NT2/D1 (cell line): ENCODE measurements at regions not wholly inside any gene's neighbourhood (a gene's known extent, or its start where the extent isn't known, plus 50 kb on each side); places are given as distances from the start of the nearest gene placed in this dataset.

Source experiments
- DNase-seq: peaks from one replicate; pipeline ENCODE4 v3.0.0-alpha.2; 2011; ENCODE audit warnings: low read depth, low spot score
- H3K27me3 ChIP-seq: 2 replicates; pipeline ENCODE4 v1.6.0; 2011; ENCODE audit warnings: mild to moderate bottlenecking; ENCODE audit not compliant: insufficient read length, insufficient read depth
- H3K36me3 ChIP-seq: 2 replicates; pipeline ENCODE4 v1.6.1; 2011; ENCODE audit warnings: mild to moderate bottlenecking, low read length, mixed read lengths; ENCODE audit not compliant: insufficient read depth, insufficient read length
- H3K4me1 ChIP-seq: 2 replicates; pipeline ENCODE4 v1.5.1; 2011; ENCODE audit not compliant: insufficient read depth, insufficient read length
- H3K4me3 ChIP-seq: 2 replicates; pipeline ENCODE4 v1.5.1; 2011; ENCODE audit warnings: low read depth; ENCODE audit not compliant: insufficient read length
- H3K9ac ChIP-seq: 2 replicates; pipeline ENCODE4 v1.6.0; 2011; ENCODE audit warnings: low read depth; ENCODE audit not compliant: insufficient read length
- H3K9me3 ChIP-seq: 2 replicates; pipeline ENCODE4 v1.5.1; 2011; ENCODE audit warnings: mild to moderate bottlenecking, low read length; ENCODE audit not compliant: insufficient read depth
- SUZ12 ChIP-seq: IDR thresholded peaks from 2 replicates; pipeline ENCODE4 v1.6.1; 2011; ENCODE audit not compliant: insufficient read length, insufficient read depth; ENCODE audit errors: extremely low read depth
- YY1 ChIP-seq: IDR thresholded peaks from 2 replicates; pipeline ENCODE4 v1.6.1; 2011; ENCODE audit not compliant: insufficient read length, insufficient read depth
- ZNF274 ChIP-seq: IDR thresholded peaks from 2 replicates; pipeline ENCODE4 v1.6.1; 2011; ENCODE audit warnings: mild to moderate bottlenecking, low read depth, low read length

DNA sequence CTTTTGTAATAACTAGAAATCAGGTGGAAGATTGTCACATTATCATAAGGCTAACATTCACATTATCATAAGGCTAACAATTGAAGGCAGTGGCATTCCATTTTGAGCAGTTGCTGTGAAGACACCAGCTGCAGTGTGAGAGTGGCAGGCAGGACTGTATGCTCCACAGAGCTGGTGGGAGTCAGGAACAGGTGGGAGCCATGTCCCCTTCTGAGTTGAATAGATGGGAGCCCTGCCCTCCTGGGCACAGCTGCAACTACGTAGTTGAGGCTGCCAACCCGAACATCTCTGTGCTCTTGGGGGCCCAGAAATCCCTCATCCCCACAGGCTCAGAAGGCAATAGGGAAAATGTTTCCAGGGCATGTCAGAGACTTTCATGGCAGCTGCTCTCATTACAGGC, 1627.6 kb downstream of the SI start:
- no peaks in the 10 kb centered on the region for H3K27me3 ChIP-seq
- H3K9ac ChIP-seq: no peak overlapping the region
- DNase-seq: no peak
- H3K4me1 ChIP-seq: no peaks in the 10 kb centered on the region
- H3K9me3 ChIP-seq: no peaks in the 10 kb centered on the region; the same call in 1 of the 2 replicates
- TF ChIP-seq ZNF274: no peak
- no peak for TF ChIP-seq YY1
- TF ChIP-seq SUZ12: no peak
- no peaks in the 10 kb centered on the region for H3K36me3 ChIP-seq
- H3K4me3 ChIP-seq: no peak overlapping the region

DNA sequence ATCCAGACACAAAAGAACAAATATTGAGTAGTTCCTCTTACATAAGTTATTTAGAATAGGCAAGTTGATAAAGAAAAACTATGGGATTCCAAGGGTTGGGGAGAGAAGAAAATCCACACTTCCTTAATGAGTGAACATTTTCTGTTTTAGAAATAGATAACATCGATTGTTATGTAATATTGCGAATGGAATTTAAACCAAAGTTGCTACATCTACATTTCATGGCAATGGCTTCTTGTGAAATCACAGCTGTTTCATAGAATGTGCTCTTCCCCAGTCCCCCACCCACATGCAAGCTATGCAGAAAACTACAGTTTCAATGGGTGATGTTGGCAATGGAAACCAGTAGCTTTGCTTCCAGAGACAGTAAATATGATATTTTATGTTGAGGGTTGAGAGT, 1639.5 kb downstream of the SI start:
- H3K36me3 ChIP-seq: no peaks in the 10 kb centered on the region
- H3K4me3 ChIP-seq: no peak overlapping the region
- H3K9me3 ChIP-seq: no peaks in the 10 kb centered on the region
- TF ChIP-seq YY1: no peak
- TF ChIP-seq ZNF274: no peak
- no peak for TF ChIP-seq SUZ12
- DNase-seq: no peak
- no peaks in the 10 kb centered on the region for H3K4me1 ChIP-seq
- H3K27me3 ChIP-seq: no peaks in the 10 kb centered on the region
- no peak overlapping the region for H3K9ac ChIP-seq

DNA sequence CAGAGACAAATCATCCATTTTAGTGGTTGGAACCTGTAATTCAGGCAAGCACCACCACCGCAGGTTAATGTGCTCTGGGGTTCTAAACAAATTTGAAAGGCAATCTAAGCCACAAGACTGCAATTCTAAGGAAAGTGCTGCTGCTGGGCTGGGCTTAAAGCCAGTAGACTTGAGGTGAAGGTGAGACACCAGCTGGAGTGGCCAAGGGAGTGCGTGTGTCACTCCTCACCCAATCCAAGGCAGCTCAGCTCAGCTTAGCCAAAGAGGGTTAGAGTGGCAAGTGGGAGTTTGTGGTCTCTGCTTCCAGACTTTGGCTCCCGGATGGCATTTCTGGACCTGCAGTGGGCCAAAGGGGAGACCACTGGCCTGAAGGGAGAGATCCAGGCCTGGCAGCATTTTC, 1655.6 kb downstream of the SI start:
- no peak for DNase-seq
- H3K9ac ChIP-seq: no peak overlapping the region
- no peak for TF ChIP-seq YY1
- no peak for TF ChIP-seq ZNF274
- no peak for TF ChIP-seq SUZ12
- H3K36me3 ChIP-seq: no peaks in the 10 kb centered on the region
- H3K9me3 ChIP-seq: no peaks in the 10 kb centered on the region
- H3K4me3 ChIP-seq: no peak overlapping the region
- no peaks in the 10 kb centered on the region for H3K4me1 ChIP-seq
- no peaks in the 10 kb centered on the region for H3K27me3 ChIP-seq

DNA sequence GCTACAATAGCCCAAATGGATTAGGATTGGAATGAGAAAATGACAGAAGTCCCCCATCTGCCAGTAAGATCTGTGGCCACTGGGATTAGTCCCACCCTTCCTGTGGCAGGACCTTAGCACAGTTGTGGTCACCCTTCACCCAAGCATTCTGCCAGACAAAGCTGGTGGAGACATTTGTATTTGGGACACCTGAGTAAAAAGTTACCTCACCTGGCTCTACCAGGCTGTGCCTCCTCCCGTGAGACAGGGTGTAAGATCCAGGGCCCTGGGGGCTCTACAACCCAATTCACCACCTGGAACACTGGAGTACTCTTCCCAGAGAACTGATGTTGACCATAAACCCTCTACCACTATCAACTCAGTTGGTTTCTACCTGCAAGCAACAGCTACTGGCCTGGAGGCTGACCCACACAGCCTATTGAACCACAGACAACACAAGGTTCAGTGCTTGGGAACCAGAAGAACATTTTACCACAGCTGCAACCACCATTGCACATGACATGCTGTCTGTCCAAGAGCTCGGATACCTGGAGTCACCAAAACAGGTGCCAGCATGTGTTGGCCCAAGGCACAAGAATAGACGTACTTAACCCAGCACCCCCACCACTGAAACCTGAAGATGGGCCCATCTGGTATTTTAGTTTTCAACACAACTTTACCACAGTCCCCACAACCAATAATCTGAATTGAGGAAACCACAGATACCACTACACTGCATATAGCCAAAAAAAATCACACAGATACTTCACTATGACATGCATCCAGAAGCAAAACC, 1686.7 kb downstream of the SI start:
- Histone ChIP-seq H3K9me3 (no peaks in the 10 kb centered on the region), H3K36me3 (no peaks in the 10 kb centered on the region), H3K9ac (no peak overlapping the region), H3K4me3 (no peak overlapping the region), H3K27me3 (no peaks in the 10 kb centered on the region), H3K4me1 (no peaks in the 10 kb centered on the region)
- TF ChIP-seq YY1: no peak
- no peak for TF ChIP-seq ZNF274
- DNase-seq: no peak

GRCh38 chr3:163384383-163384782, 1693.9 kb downstream of the SI start:
- H3K9ac ChIP-seq: no peak overlapping the region

DNA sequence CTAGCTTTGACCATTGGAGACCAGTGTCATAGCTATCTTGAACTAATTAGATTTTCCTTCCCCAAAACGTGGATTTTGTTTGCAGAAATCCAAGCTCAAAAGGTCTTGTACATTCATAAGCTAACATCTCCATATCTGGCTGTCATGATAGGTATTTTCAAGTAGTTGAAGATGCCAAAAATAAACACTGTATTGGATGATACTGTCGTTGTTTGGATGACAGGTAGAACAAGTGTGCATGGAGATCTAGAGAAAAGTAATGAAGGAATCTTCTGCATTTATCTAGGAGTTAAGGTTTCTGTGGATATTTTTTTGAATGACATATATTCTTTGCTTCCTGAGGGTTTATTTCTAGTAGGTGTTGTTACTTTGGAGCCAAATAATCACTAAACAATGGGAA, 1696.1 kb downstream of the SI start:
- no peak for DNase-seq
- Histone ChIP-seq H3K36me3 (no peaks in the 10 kb centered on the region), H3K4me3 (no peak overlapping the region), H3K9me3 (no peaks in the 10 kb centered on the region), H3K9ac (no peak overlapping the region), H3K4me1 (no peaks in the 10 kb centered on the region), H3K27me3 (no peaks in the 10 kb centered on the region)
- no peak for TF ChIP-seq YY1
- no peak for TF ChIP-seq ZNF274
- no peak for TF ChIP-seq SUZ12

More at GRCh38 chr3:163384383-163384782, 1693.9 kb downstream of the SI start:
- no peak for DNase-seq
- no peaks in the 10 kb centered on the region for H3K4me1 ChIP-seq
- H3K9me3 ChIP-seq: no peaks in the 10 kb centered on the region
- no peaks in the 10 kb centered on the region for H3K27me3 ChIP-seq
- no peak for TF ChIP-seq SUZ12
- no peak for TF ChIP-seq YY1
- no peak for TF ChIP-seq ZNF274
- no peaks in the 10 kb centered on the region for H3K36me3 ChIP-seq
- no peak overlapping the region for H3K4me3 ChIP-seq

GRCh38 chr3:163368168-163368567, 1710.1 kb downstream of the SI start:
- no peak overlapping the region for H3K4me3 ChIP-seq
- H3K27me3 ChIP-seq: no peaks in the 10 kb centered on the region
- H3K9ac ChIP-seq: no peak overlapping the region
- no peaks in the 10 kb centered on the region for H3K36me3 ChIP-seq
- H3K4me1 ChIP-seq: no peaks in the 10 kb centered on the region
- no peak for DNase-seq
- no peaks in the 10 kb centered on the region for H3K9me3 ChIP-seq
- TF ChIP-seq YY1: no peak
- TF ChIP-seq SUZ12: no peak
- TF ChIP-seq ZNF274: no peak
